ENCODE measurements at regions not wholly inside any gene's neighbourhood (a gene's known extent, or its start where the extent isn't known, plus 50 kb on each side); places are given as distances from the start of the nearest gene placed in this dataset.
"Not testable (repeated sequence)": the region's sequence is repeated elsewhere in the genome, so short reads cannot be mapped to it uniquely, and the experiment has no call there.

DNA sequence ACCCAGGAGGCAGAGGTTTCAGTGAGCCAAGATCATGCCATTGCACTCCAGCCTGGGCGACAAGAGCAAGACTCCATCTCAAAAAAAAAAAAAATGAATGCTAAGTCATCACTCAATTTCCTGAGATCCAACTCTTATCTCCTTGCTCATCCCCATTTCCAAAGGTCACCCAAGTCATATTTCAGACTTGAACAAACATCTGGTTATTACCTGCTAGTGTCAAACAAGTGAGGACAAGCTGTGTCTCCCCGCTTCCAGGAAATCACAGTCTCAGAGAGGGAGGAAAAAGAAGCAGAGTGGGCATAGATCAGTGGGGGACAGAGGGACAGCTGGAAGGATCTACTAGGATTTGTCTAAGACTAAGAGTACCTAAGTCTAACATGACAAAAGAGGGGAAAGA lies 147.5 kb upstream of the FUNDC1 start:
- Histone ChIP-seq H3K4me1 (no peaks in the 10 kb centered on the region), H3K27ac (no peak overlapping the region), H3K36me3 (no peaks in the 10 kb centered on the region), H3K9me3 (no peaks in the 10 kb centered on the region), H3K4me3 (no peak overlapping the region), H3K27me3 (no peaks in the 10 kb centered on the region)
- 67 to 85% methylated on average over 1 to 2 of the region's 2 CpGs for WGBS, 2 donors
- DNase-seq = no peak
- no peak for TF ChIP-seq POLR2A (IDR thresholded peaks at IDR 0.05)
- no peak for TF ChIP-seq CTCF (IDR thresholded peaks at IDR 0.05)
- intact Hi-C loops (cut with DNase I) = no loop called here

- H3K27me3 ChIP-seq = no peaks in the 10 kb centered on the region
- no peak for DNase-seq
- intact Hi-C loops (cut with DNase I) = no loop called here
- no peaks in the 10 kb centered on the region for H3K9me3 ChIP-seq
- H3K4me1 ChIP-seq = peaks cover 0 to 20% (median 5%) of the 10 kb centered on the region in 3 donors
- WGBS, 2 donors = 17 to 46% methylated on average over 8 of the region's 10 CpGs
- H3K27ac ChIP-seq = no peak overlapping the region
- no peak overlapping the region for H3K4me3 ChIP-seq
- H3K36me3 ChIP-seq = no peaks in the 10 kb centered on the region
- TF ChIP-seq POLR2A (IDR thresholded peaks at IDR 0.05) (no peak), CTCF (IDR thresholded peaks at IDR 0.05) (no peak)
Measured at GRCh38 chrX:44675362-44676024, 132.8 kb upstream of the FUNDC1 start.

DNA sequence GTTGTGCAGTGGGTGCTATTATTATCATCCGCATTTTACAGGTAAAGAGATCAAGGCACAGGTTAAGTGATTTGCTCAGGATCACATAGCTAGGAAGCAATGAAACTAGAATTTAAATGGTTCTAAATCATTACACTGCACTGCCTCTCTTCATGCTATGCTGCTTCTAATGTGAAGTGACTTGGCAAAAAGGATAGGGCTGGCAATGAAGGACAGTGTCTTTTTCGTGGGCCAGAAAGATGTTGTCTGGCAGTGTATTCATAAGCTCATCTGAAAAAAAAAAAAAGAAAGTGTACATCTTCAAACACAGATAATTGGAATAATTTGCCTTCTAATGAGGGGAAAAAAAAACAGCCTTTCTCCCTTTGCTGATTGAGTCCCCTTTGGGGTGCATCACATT lies 132.2 kb upstream of the FUNDC1 start:
- DNase-seq = no peak
- Histone ChIP-seq H3K4me1 (peaks cover 0 to 26% (median 5%) of the 10 kb centered on the region in 3 donors), H3K27me3 (no peaks in the 10 kb centered on the region), H3K9me3 (no peaks in the 10 kb centered on the region), H3K4me3 (no peak overlapping the region), H3K27ac (peak overlapping the region in 1 of 4 donors; percentile 42), H3K36me3 (no peaks in the 10 kb centered on the region)
- 8 to 60% methylated on average over 1 to 2 of the region's 2 CpGs for WGBS, 2 donors
- intact Hi-C loops (cut with DNase I) = no loop called here
- TF ChIP-seq CTCF (IDR thresholded peaks at IDR 0.05) = no peak
- no peak for TF ChIP-seq POLR2A (IDR thresholded peaks at IDR 0.05)

- WGBS, 2 donors = 27 to 30% methylated on average over 1 of the region's 1 CpG
- no peak overlapping the region for H3K27ac ChIP-seq
- no peaks in the 10 kb centered on the region for H3K27me3 ChIP-seq
- TF ChIP-seq POLR2A (IDR thresholded peaks at IDR 0.05) (no peak), CTCF (IDR thresholded peaks at IDR 0.05) (no peak)
- H3K4me3 ChIP-seq = no peak overlapping the region
- no peaks in the 10 kb centered on the region for H3K9me3 ChIP-seq
- peaks cover 0 to 32% (median under 1%) of the 10 kb centered on the region in 3 donors for H3K4me1 ChIP-seq
- DNase-seq = no peak
- intact Hi-C loops (cut with DNase I) = no loop called here
- no peaks in the 10 kb centered on the region for H3K36me3 ChIP-seq
Measured at GRCh38 chrX:44669626-44670025, 127.0 kb upstream of the FUNDC1 start.

GRCh38 chrX:44667771-44668170 lies 125.1 kb upstream of the FUNDC1 start:
- 38 to 49% methylated on average over 3 of the region's 3 CpGs for WGBS, 2 donors
- H3K4me1 ChIP-seq = peaks cover 0 to 27% (median 0%) of the 10 kb centered on the region in 3 donors
- H3K4me3 ChIP-seq = no peak overlapping the region
- H3K27me3 ChIP-seq = no peaks in the 10 kb centered on the region
- no peaks in the 10 kb centered on the region for H3K36me3 ChIP-seq
- H3K27ac ChIP-seq = no peak overlapping the region
- no peak for DNase-seq
- H3K9me3 ChIP-seq = no peaks in the 10 kb centered on the region
- intact Hi-C loops (cut with DNase I) = no loop called here
- TF ChIP-seq POLR2A (IDR thresholded peaks at IDR 0.05) = no peak
- no peak for TF ChIP-seq CTCF (IDR thresholded peaks at IDR 0.05)

DNA sequence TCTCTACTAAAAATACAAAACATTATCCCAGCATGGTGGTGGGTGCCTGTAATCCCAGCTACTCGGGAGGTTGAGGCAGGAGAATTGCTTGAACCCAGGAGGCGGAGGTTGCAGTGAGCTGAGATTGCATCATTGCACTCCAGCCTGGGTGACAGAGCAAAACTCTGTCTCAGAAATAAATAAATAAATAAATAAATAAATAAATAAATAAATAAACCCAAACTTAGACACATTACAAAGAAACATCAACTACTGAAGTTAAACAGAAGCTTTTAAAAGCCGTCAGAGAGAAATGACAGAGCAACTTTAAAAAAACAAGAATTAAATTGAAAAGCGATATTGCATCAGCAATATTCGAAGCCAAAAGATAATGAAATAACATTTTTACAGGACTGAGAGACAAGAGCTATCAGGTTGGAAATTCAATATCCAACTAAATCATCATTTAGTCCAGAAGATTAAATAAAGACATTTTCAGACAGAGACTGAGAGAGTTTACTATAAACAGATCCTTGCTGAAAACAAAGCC lies 115.1 kb upstream of the FUNDC1 start:
- H3K9me3 ChIP-seq; H3K4me3 ChIP-seq; H3K27ac ChIP-seq; DNase-seq; H3K27me3 ChIP-seq; H3K4me1 ChIP-seq; intact Hi-C loops (cut with DNase I); H3K36me3 ChIP-seq: not testable (repeated sequence)
- WGBS, 2 donors = 86 to 89% methylated on average over 5 of the region's 5 CpGs
